HFFc6 (cell line): ENCODE measurements at regions not wholly inside any gene's neighbourhood (a gene's known extent, or its start where the extent isn't known, plus 50 kb on each side); places are given as distances from the start of the nearest gene placed in this dataset.

Experiments
- DNase-seq: peaks from one replicate; pipeline ENCODE4 v3.0.0-alpha.2; 2018
- H3K27ac Mint-ChIP-seq: 2 replicates; pipeline ENCODE4 v1.8.0; 2020; ENCODE audit warnings: mild to moderate bottlenecking, mixed read lengths
- H3K27me3 Mint-ChIP-seq: 2 replicates; pipeline ENCODE4 v1.8.0; 2021; ENCODE audit warnings: mild to moderate bottlenecking, moderate library complexity, mixed read lengths; ENCODE audit not compliant: insufficient read depth
- H3K36me3 Mint-ChIP-seq: 2 replicates; pipeline ENCODE4 v1.8.0; 2021; ENCODE audit warnings: low read depth, mixed read lengths
- H3K4me1 Mint-ChIP-seq: 2 replicates; pipeline ENCODE4 v1.8.0; 2020; ENCODE audit warnings: low read depth, mixed read lengths
- H3K4me3 Mint-ChIP-seq: 2 replicates; pipeline ENCODE4 v1.8.0; 2020; ENCODE audit warnings: mild to moderate bottlenecking, moderate library complexity, mixed read lengths
- H3K9me3 Mint-ChIP-seq: 2 replicates; pipeline ENCODE4 v1.8.0; 2020; ENCODE audit warnings: mild to moderate bottlenecking, mixed read lengths
- CTCF ChIP-seq: fragments of 200-600 bp; sonication (generic); IDR thresholded peaks from 2 replicates; pipeline ENCODE4 v1.5.0; 2021; ENCODE audit warnings: antibody characterized with exemption, mild to moderate bottlenecking

GRCh38 chr3:101050866-101051265 lies 57.6 kb upstream of the ABI3BP start:
- no peak overlapping the region for H3K4me3 Mint-ChIP-seq
- H3K36me3 Mint-ChIP-seq, result peaks cover 16% of the 10 kb centered on the region
- no peak for DNase-seq
- no peak for TF ChIP-seq CTCF
- no peaks in the 10 kb centered on the region for H3K9me3 Mint-ChIP-seq
- H3K27ac Mint-ChIP-seq, result no peak overlapping the region
- no peaks in the 10 kb centered on the region for H3K4me1 Mint-ChIP-seq
- peaks cover 2% of the 10 kb centered on the region; the same call in 1 of the 2 replicates for H3K27me3 Mint-ChIP-seq

DNA sequence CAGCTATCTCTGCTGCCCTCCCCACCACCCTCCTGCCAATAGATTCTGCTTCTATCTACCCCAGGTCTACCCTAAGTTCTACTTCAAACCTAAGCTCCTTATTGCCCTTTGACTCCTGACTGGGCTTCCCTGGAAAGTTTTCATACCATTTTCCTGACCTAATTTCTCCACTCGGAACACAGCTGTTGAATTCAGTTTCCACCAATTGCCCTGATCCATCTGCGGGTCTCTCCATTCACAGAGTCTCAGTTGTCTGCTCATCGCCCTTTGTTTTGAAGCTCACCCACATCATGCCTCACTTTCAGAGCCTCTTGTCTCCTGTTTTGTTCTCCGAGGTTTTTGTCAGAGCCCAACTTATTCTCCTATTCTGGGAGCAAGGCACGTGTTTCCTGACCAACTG lies 56.8 kb upstream of the ABI3BP start:
- H3K4me1 Mint-ChIP-seq, result peaks cover 7% of the 10 kb centered on the region; the same call in 1 of the 2 replicates
- H3K9me3 Mint-ChIP-seq, result no peaks in the 10 kb centered on the region
- H3K4me3 Mint-ChIP-seq, result no peak overlapping the region
- peaks cover 2% of the 10 kb centered on the region; the same call in 1 of the 2 replicates for H3K27me3 Mint-ChIP-seq
- TF ChIP-seq CTCF, result no peak
- DNase-seq, result no peak
- H3K36me3 Mint-ChIP-seq, result peaks cover 13% of the 10 kb centered on the region
- H3K27ac Mint-ChIP-seq, result no peak overlapping the region

GRCh38 chr3:101049532-101049931 lies 56.3 kb upstream of the ABI3BP start:
- no peak overlapping the region for H3K27ac Mint-ChIP-seq
- no peaks in the 10 kb centered on the region for H3K9me3 Mint-ChIP-seq
- H3K27me3 Mint-ChIP-seq, result peaks cover 2% of the 10 kb centered on the region; the same call in 1 of the 2 replicates
- H3K4me3 Mint-ChIP-seq, result no peak overlapping the region
- H3K36me3 Mint-ChIP-seq, result peaks cover 13% of the 10 kb centered on the region
- no peak for DNase-seq
- TF ChIP-seq CTCF, result no peak
- H3K4me1 Mint-ChIP-seq, result peaks cover 7% of the 10 kb centered on the region; the same call in 1 of the 2 replicates

DNA sequence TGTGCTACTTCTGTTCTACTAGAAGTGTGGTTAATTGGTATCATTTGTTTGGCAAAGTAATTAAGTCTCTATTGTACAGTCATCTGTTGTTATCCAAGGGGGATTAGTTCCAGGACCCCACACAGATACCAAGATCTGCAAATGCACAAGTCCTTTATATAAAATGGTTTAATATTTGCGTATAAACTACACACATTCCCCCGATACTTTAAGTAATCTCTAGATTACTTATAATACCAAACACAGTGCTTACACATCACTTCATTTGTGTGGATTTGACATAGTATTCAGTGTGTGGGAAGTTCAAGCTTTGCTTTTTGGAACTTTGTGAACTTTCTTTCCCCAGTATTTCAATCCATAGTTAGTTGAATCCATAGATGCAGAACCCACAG lies 50.5 kb upstream of the ABI3BP start:
- TF ChIP-seq CTCF, result no peak
- H3K9me3 Mint-ChIP-seq, result no peaks in the 10 kb centered on the region
- peaks cover 12% of the 10 kb centered on the region for H3K36me3 Mint-ChIP-seq
- no peaks in the 10 kb centered on the region; the same call in 1 of the 2 replicates for H3K27me3 Mint-ChIP-seq
- DNase-seq, result no peak
- peaks cover 54% of the 10 kb centered on the region for H3K4me1 Mint-ChIP-seq
- H3K27ac Mint-ChIP-seq, result no peak overlapping the region
- no peak overlapping the region for H3K4me3 Mint-ChIP-seq

GRCh38 chr3:101042996-101043686 lies 49.9 kb upstream of the ABI3BP start:
- H3K4me1 Mint-ChIP-seq, result peaks cover 60% of the 10 kb centered on the region
- DNase-seq, result peak; percentile 60

More at GRCh38 chr3:101042996-101043686, 49.9 kb upstream of the ABI3BP start:
- Mint-ChIP-seq H3K36me3 (peaks cover 12% of the 10 kb centered on the region), H3K4me3 (no peak overlapping the region), H3K9me3 (no peaks in the 10 kb centered on the region), H3K27ac (peak overlapping the region; percentile 42; the same call in 1 of the 2 replicates), H3K27me3 (no peaks in the 10 kb centered on the region; the same call in 1 of the 2 replicates)
- no peak for TF ChIP-seq CTCF
